Psoas muscle (tissue), 7 donors: ENCODE measurements at regions not wholly inside any gene's neighbourhood (a gene's known extent, or its start where the extent isn't known, plus 50 kb on each side); places are given as distances from the start of the nearest gene placed in this dataset.

Experiments
- ATAC-seq, 4 donors: fragments of 200-7000 bp; cut with Tn5 transposase; one replicate each; pipeline ENCODE4 v1.9.1; 2020; ENCODE audit warnings: moderate library complexity in 3 of 4, mild to moderate bottlenecking in 2 of 4
- DNase-seq, 2 donors: peaks; one replicate each; pipeline ENCODE4 v3.0.0-alpha.2; 2020
- H3K27ac ChIP-seq: fragments of 200-600 bp; one replicate; pipeline ENCODE4 v1.8.0; 2022
- H3K27me3 ChIP-seq, 3 donors: fragments of 200-600 bp in 1 of 3; one replicate each; pipeline versions ENCODE4 v1.6.1 to v1.8.0; 2013 to 2022; ENCODE audit warnings: low read length in 2 of 3, mild to moderate bottlenecking in 2 of 3, moderate library complexity in 1 of 3; ENCODE audit not compliant: insufficient read depth in 3 of 3
- H3K36me3 ChIP-seq, 2 donors: fragments of 200-600 bp in 1 of 2; one replicate each; pipeline versions ENCODE4 v1.6.1 to v1.8.0; 2013 to 2022; ENCODE audit warnings: low read depth in 1 of 2, mild to moderate bottlenecking in 1 of 2, moderate library complexity in 1 of 2; ENCODE audit not compliant: insufficient read depth in 1 of 2
- H3K4me1 ChIP-seq: fragments of 200-600 bp; one replicate; pipeline ENCODE4 v1.8.0; 2022
- H3K4me3 ChIP-seq: fragments of 200-600 bp; one replicate; pipeline ENCODE4 v1.8.0; 2022; ENCODE audit warnings: mild to moderate bottlenecking
- H3K9me3 ChIP-seq: fragments of 200-600 bp; one replicate; pipeline ENCODE4 v1.8.0; 2022
- WGBS, 3 donors: extraction: QIAGEN DNeasy Blood & Tissue Kit; methylation state at CpG; one replicate each; pipeline versions ENCODE4 v1.1.6 to v1.1.7; 2013; 5-methylcytosine and 5-hydroxymethylcytosine counted together
- intact Hi-C, 2 donors: fragments of 100-400 bp; cut with DNase I; formaldehyde crosslinking; loops; one replicate each; pipeline versions ENCODE4 v1.11.0 to v1.14.2; 2022
- TF ChIP-seq, protein P1 (sequence below): fragments of 200-600 bp; IDR thresholded peaks from one replicate; pipeline ENCODE4 v1.8.0; 2022; ENCODE audit warnings: antibody characterized with exemption
- donor health status: healthy with polysubstance abuse.
- donor health status: DM: no; HTN: no; CAD: no; lungs with moderate emphysema.
- donor health status: Bipolar disorder and iron deficiency.
- donor health status: healthy.
- donor health status: DM: yes; HTN: yes; CAD: no.
- donor health status: DM: no; HTN: no; CAD: no.
- donor health status: DM: yes; HTN: yes; CAD: no.

DNA sequence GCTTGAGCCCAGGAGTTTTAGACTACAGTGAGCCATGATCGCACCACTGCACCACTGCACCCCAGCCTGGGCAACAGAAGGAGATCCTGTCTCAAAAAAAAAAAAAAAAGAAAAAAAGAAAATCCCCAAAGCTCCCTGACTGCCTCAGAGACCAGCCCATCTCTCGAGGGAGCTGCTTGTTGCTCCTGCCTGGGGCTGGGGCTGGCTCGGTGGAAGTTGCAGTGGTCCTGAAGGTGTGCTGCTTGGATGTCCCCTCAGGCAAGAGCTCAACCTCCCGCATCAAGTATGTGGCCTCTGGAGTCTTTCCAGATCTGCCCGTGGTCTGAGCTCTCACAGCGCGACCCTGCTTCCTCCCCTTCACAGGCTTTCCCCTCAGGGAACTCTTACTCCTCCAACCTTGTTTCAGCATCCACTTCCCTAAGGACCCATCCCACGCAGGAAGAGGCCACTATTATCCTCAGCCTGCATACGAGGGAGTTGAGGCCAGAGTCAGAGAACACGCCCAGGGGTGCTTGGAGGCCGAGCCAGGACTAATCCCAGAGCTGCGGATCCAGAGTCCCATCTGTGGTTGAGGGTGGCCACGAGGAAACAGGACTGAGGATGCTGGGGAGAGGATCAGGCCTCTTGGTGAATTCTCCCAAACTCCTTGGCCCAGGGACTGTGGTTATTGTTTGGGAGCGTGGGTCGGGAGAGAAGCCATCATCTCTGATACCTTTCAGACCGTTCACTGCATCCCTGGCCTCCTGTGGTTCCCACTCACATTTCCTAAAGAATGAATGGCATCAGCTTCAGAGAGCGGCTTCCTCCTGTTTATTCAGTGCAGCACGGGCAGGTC, 624.6 kb downstream of the AACS start:
- Histone ChIP-seq H3K27me3 (no peaks in the 10 kb centered on the region), H3K36me3 (no peaks in the 10 kb centered on the region), H3K27ac (no peak overlapping the region), H3K4me3 (no peak overlapping the region), H3K4me1 (no peaks in the 10 kb centered on the region), H3K9me3 (no peaks in the 10 kb centered on the region)
- intact Hi-C loops = no loop called here
- ATAC-seq = no peak
- no peak for DNase-seq
- TF ChIP-seq, protein P1, sequence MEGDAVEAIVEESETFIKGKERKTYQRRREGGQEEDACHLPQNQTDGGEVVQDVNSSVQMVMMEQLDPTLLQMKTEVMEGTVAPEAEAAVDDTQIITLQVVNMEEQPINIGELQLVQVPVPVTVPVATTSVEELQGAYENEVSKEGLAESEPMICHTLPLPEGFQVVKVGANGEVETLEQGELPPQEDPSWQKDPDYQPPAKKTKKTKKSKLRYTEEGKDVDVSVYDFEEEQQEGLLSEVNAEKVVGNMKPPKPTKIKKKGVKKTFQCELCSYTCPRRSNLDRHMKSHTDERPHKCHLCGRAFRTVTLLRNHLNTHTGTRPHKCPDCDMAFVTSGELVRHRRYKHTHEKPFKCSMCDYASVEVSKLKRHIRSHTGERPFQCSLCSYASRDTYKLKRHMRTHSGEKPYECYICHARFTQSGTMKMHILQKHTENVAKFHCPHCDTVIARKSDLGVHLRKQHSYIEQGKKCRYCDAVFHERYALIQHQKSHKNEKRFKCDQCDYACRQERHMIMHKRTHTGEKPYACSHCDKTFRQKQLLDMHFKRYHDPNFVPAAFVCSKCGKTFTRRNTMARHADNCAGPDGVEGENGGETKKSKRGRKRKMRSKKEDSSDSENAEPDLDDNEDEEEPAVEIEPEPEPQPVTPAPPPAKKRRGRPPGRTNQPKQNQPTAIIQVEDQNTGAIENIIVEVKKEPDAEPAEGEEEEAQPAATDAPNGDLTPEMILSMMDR = no peak
- WGBS, 3 donors = 58 to 61% (median 58%) methylated on average over 18 of the region's 18 CpGs

DNA sequence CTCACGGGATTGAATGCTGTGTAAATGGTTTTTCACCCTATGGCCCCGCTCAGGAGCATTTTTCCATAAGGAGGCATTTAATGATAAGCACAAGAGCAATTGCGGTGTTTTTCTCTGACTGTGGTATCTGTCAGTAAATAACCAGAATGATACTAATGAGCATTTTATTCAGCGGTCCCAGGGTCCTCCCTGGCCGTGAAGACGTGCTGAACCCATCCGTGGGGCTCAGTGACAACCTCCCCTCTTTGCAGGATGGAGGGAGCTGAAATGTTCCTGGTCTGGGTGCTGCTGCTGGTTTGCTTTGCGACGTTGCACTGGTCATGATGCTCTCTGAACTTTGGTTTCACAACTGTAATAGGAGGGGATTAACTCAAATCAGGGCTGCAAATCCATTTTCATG, 625.6 kb downstream of the AACS start:
- TF ChIP-seq, protein P1 = no peak
- 72 to 73% (median 73%) methylated on average over 9 of the region's 9 CpGs for WGBS, 3 donors
- intact Hi-C loops = no loop called here
- ATAC-seq (no peak), DNase-seq (no peak)
- no peaks in the 10 kb centered on the region for H3K9me3 ChIP-seq
- H3K4me3 ChIP-seq = no peak overlapping the region
- no peaks in the 10 kb centered on the region for H3K4me1 ChIP-seq
- no peaks in the 10 kb centered on the region for H3K36me3 ChIP-seq
- H3K27ac ChIP-seq = no peak overlapping the region
- no peaks in the 10 kb centered on the region for H3K27me3 ChIP-seq

DNA sequence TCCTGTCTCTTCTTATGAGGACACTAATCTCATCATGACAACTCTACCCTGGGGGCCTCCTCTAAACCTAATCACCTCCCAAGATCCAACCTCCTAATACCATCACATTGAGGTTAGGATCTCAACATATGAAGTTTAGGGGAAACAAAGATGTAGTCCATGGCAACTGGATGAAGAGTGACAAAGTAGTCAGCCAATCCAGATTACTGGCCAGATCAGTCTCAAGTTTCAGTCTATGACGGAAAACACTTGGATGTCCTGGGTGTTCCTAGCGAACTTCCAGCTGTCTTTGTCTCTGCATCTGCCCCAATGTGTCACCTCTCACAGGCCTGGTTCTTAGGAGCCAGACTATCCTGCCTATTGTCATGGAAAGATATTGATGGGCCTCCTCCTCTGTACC, 630.8 kb downstream of the AACS start:
- H3K27me3 ChIP-seq = peaks cover 0 to 3% (median 0%) of the 10 kb centered on the region in 3 donors
- H3K4me1 ChIP-seq = no peaks in the 10 kb centered on the region
- DNase-seq = no peak
- TF ChIP-seq, protein P1 = no peak
- H3K36me3 ChIP-seq = no peaks in the 10 kb centered on the region
- H3K4me3 ChIP-seq = no peak overlapping the region
- 12 to 36% (median 27%) methylated on average over 2 of the region's 2 CpGs for WGBS, 3 donors
- intact Hi-C loops = no loop called here
- H3K9me3 ChIP-seq = no peaks in the 10 kb centered on the region
- H3K27ac ChIP-seq = no peak overlapping the region
- ATAC-seq = no peak

DNA sequence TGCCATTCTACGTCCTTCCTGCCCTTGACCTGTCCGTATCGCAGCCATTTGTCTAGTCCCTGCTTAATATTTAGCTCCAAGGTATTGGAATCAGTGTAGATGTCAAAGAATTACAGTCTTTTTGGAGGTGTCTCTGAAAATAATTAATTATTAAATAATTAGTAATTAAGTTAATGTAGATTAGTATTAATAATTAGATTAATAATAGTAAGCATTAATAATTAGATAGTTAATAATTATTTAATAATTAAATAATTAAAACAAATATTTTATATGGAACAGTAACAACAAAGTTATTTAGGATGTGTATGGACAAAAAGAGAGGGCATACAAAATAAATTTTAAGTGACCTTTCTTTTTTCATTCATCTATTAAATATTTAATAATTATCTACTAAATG, 639.6 kb downstream of the AACS start:
- ATAC-seq (no peak), DNase-seq (no peak)
- no peak overlapping the region for H3K27ac ChIP-seq
- 84 to 89% (median 87%) methylated on average over 3 of the region's 3 CpGs for WGBS, 3 donors
- H3K4me1 ChIP-seq = no peaks in the 10 kb centered on the region
- no peaks in the 10 kb centered on the region for H3K36me3 ChIP-seq
- H3K9me3 ChIP-seq = no peaks in the 10 kb centered on the region
- peaks cover 0 to 2% (median 0%) of the 10 kb centered on the region in 3 donors for H3K27me3 ChIP-seq
- TF ChIP-seq, protein P1 = no peak
- H3K4me3 ChIP-seq = no peak overlapping the region
- intact Hi-C loops = no loop called here

DNA sequence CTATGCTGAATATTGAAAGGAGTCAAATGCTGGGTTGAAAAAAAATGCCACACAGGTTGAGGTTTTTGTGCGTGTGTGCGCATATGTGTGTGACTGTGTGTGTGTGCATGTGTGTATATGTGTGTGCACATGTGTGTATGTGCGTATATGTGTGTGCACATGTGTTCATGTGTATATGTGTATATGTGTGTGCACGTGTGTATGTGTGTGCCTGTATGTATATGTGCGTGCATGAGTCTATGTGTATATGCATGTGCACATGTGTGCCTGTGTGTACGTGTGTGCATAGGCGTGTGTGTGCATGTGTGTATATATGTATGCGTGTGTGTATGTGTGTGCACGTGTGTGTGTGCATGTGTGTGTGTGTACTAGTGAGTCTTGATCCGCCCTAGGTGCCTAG, 655.7 kb downstream of the AACS start:
- 78 to 80% (median 79%) methylated on average over 10 of the region's 10 CpGs for WGBS, 3 donors
- TF ChIP-seq, protein P1 = no peak
- no peak overlapping the region for H3K27ac ChIP-seq
- peaks cover 10% of the 10 kb centered on the region for H3K9me3 ChIP-seq
- intact Hi-C loops = no loop called here
- no peaks in the 10 kb centered on the region for H3K4me1 ChIP-seq
- no peaks in the 10 kb centered on the region for H3K27me3 ChIP-seq
- no peak overlapping the region for H3K4me3 ChIP-seq
- DNase-seq (no peak), ATAC-seq (no peak)
- no peaks in the 10 kb centered on the region for H3K36me3 ChIP-seq
